Dedifferentiated amniotic fluid mesenchymal stem cell (primary cell): ENCODE measurements at regions not wholly inside any gene's neighbourhood (a gene's known extent, or its start where the extent isn't known, plus 50 kb on each side); places are given as distances from the start of the nearest gene placed in this dataset.
A peak's percentile ranks its signal among the peaks of the same experiment; 100 is the strongest.

ENCODE experiments used
- DNase-seq: peaks from one replicate; pipeline ENCODE4 v3.0.0-alpha.2; 2016; ENCODE audit errors: extremely low spot score

DNA sequence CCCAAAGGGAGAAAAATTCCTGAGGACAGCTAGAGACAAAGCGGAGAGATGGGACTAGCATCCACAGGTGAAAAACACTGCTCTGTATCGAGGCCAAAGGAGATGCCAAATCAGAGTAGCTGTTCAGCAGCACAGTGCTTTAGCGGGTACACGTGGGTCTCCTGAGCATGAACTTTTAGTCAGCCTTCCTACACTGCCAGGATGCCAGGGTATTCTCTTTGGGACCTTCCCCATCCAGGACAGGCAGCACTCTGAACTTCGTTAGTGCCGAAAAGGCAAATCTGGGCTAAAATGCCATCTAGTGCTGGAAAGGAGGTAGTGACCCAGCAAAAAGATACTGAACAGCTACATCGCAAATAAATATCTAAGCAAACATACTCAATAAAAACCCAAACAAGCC lies 64.9 kb downstream of the C6orf58 start:
- DNase-seq: peak; percentile 50
